CD8-positive, alpha-beta memory T cell (primary cell): ENCODE measurements at regions not wholly inside any gene's neighbourhood (a gene's known extent, or its start where the extent isn't known, plus 50 kb on each side); places are given as distances from the start of the nearest gene placed in this dataset.

Source experiments
- CTCF ChIA-PET: fragments of 350-600 bp; sonication (Branson Sonifier 250); formaldehyde crosslinking; loops from one replicate; lab custom pipeline; 2021; ENCODE audit warnings: antibody characterized with exemption; lab: Charles Lee
- POLR2A ChIA-PET: fragments of 350-600 bp; sonication (Branson Sonifier 250); formaldehyde crosslinking; loops from one replicate; lab custom pipeline; 2021; ENCODE audit warnings: antibody characterized with exemption; lab: Charles Lee
- DNase-seq, 5 donors: peaks; one replicate each; pipeline versions ENCODE4 v3.0.0 to v3.0.0-alpha.2; 2020 to 2022; ENCODE audit warnings: mixed read lengths in 1 of 5
- H3K27ac ChIP-seq: one replicate; pipeline ENCODE4 v1.7.0; 2013; ENCODE audit warnings: low read depth, mild to moderate bottlenecking, low read length, moderate library complexity
- H3K27me3 ChIP-seq: 2 replicates; pipeline ENCODE4 v1.7.0; 2013; ENCODE audit warnings: low read length, mild to moderate bottlenecking; ENCODE audit not compliant: insufficient read depth, poor library complexity, severe bottlenecking
- H3K36me3 ChIP-seq: 2 replicates; pipeline ENCODE4 v1.7.0; 2013; ENCODE audit warnings: mild to moderate bottlenecking, low read length, moderate library complexity; ENCODE audit not compliant: insufficient read depth
- H3K4me1 ChIP-seq: 2 replicates; pipeline ENCODE4 v1.7.0; 2013; ENCODE audit warnings: mild to moderate bottlenecking, low read length, moderate library complexity; ENCODE audit not compliant: insufficient read depth
- H3K4me3 ChIP-seq: 2 replicates; pipeline ENCODE4 v1.7.0; 2013; ENCODE audit warnings: mild to moderate bottlenecking, low read length
- H3K9me3 ChIP-seq: 2 replicates; pipeline ENCODE4 v1.7.0; 2013; ENCODE audit warnings: mild to moderate bottlenecking, low read length
- H3K27ac Mint-ChIP-seq, 8 donors: one replicate each; pipeline ENCODE4 v1.8.0; 2020 to 2021; ENCODE audit warnings: mixed read lengths in 8 of 8, mild to moderate bottlenecking in 6 of 8, inconsistent platforms in 3 of 8, moderate library complexity in 3 of 8
- H3K27me3 Mint-ChIP-seq, 2 donors: one replicate each; pipeline ENCODE4 v1.8.0; 2020 to 2021; ENCODE audit warnings: mixed read lengths in 2 of 2, mild to moderate bottlenecking in 1 of 2, moderate library complexity in 1 of 2
- H3K36me3 Mint-ChIP-seq, 3 donors: one replicate each; pipeline ENCODE4 v1.8.0; 2020 to 2021; ENCODE audit warnings: mixed read lengths in 3 of 3, inconsistent platforms in 1 of 3, mild to moderate bottlenecking in 1 of 3
- H3K4me1 Mint-ChIP-seq, 3 donors: one replicate each; pipeline ENCODE4 v1.8.0; 2020 to 2021; ENCODE audit warnings: mixed read lengths in 3 of 3, inconsistent platforms in 1 of 3, mild to moderate bottlenecking in 1 of 3
- H3K4me3 Mint-ChIP-seq, 7 donors: one replicate each; pipeline ENCODE4 v1.8.0; 2020 to 2021; ENCODE audit warnings: mixed read lengths in 7 of 7, mild to moderate bottlenecking in 6 of 7, moderate library complexity in 4 of 7, inconsistent platforms in 2 of 7
- H3K9me3 Mint-ChIP-seq, 5 donors: one replicate each; pipeline ENCODE4 v1.8.0; 2020 to 2022; ENCODE audit warnings: mixed read lengths in 5 of 5, mild to moderate bottlenecking in 3 of 5, moderate library complexity in 2 of 5, inconsistent platforms in 1 of 5

DNA sequence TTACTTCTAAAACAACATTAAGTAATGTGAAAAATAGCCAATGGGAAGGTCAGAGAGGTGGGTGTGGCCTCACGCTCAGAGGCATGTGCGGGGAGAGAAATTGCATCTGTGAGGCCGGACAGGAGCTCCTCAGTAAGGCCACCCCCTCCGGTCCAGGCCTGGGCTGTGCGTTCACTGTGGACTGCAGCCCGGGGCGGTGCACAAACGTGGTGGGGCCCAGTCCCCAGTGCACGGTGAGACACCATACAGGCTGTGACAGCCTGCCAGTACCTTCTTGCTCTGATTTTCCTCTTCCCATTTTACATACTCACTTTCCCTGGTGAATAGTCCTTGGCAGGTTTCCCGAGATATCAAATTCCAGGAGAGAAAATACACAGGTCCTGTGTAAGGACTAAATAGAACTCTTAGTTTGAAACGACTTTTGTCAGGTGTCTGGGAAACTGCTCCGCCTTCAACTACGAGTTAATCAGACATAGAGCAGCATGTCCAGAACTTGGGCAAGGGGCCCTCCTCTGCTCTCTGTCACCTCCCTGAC, 174.1 kb upstream of the MKI67 start:
- peaks cover 7 to 9% of the 10 kb centered on the region in 2 donors for H3K27me3 Mint-ChIP-seq
- H3K27ac ChIP-seq, result no peak overlapping the region
- H3K27ac Mint-ChIP-seq, result no peak overlapping the region
- no peak overlapping the region for H3K4me3 ChIP-seq
- DNase-seq, result no peak
- H3K27me3 ChIP-seq, result no peaks in the 10 kb centered on the region
- no peaks in the 10 kb centered on the region for H3K36me3 ChIP-seq
- ChIA-PET POLR2A (no interaction called here), CTCF (interaction anchor here (1.1 kb wide), 1 partner anchor 13 kb away, joined by 4 read pairs; no protein-coding TSS in a partner anchor)
- H3K4me1 Mint-ChIP-seq, result no peaks in the 10 kb centered on the region
- no peak overlapping the region for H3K4me3 Mint-ChIP-seq
- H3K9me3 ChIP-seq, result no peaks in the 10 kb centered on the region
- peaks cover 0 to 18% (median 2%) of the 10 kb centered on the region in 3 donors for H3K36me3 Mint-ChIP-seq
- H3K4me1 ChIP-seq, result no peaks in the 10 kb centered on the region
- peaks cover 3 to 12% (median 4%) of the 10 kb centered on the region in 5 donors for H3K9me3 Mint-ChIP-seq

DNA sequence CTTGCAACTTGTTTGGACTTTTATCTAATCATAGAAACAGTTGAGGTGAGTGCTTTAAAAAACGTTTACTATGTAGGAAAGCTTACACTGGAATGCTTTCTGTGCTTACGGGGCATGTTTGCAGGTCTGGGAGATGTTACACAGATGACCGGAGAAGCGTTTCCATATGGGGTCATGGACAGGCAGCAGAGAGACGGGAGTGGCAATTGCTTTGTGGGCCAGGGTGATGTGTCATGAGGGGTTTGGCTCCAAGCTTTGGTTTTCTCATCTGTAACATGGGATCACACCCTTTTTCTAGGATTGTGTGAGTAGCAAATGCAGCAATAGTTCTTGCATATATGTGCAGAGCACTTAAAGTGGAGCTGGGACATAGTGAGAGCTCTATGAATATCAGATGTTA, 174.8 kb upstream of the MKI67 start:
- DNase-seq, result no peak
- Histone ChIP-seq H3K27me3 (no peaks in the 10 kb centered on the region), H3K9me3 (no peaks in the 10 kb centered on the region), H3K4me3 (no peak overlapping the region), H3K4me1 (no peaks in the 10 kb centered on the region), H3K27ac (no peak overlapping the region), H3K36me3 (no peaks in the 10 kb centered on the region)
- ChIA-PET CTCF (interaction anchor here (1.1 kb wide), 1 partner anchor 14 kb away, joined by 4 read pairs; no protein-coding TSS in a partner anchor), POLR2A (no interaction called here)
- Mint-ChIP-seq H3K27me3 (peaks cover 7 to 9% of the 10 kb centered on the region in 2 donors), H3K36me3 (peaks cover 0 to 18% (median 2%) of the 10 kb centered on the region in 3 donors), H3K4me3 (no peak overlapping the region), H3K4me1 (no peaks in the 10 kb centered on the region), H3K27ac (no peak overlapping the region), H3K9me3 (peaks cover 3 to 12% (median 4%) of the 10 kb centered on the region in 5 donors)

DNA sequence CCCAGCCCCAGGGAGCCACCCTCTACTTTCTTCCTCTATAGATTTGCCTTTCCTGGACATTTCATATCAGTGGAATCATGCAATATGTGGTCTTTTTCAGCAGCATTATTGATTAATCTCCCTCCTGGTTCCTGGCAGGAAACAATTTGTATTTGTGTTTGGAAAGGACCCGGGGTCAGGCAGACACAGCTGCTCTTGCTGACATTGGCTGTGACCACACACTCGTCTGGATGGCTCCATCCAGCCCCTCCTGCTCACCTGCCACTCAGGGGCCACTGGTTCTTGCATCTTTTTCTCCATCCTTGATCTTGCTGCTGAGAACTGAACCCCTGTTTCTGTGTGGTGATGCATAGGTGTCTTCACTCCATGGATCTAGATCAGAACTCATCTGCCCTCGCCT, 176.6 kb upstream of the MKI67 start:
- H3K4me1 ChIP-seq, result no peaks in the 10 kb centered on the region
- H3K4me1 Mint-ChIP-seq, result no peaks in the 10 kb centered on the region
- no peaks in the 10 kb centered on the region for H3K27me3 ChIP-seq
- no peaks in the 10 kb centered on the region for H3K36me3 ChIP-seq
- no peak overlapping the region for H3K27ac Mint-ChIP-seq
- no peak overlapping the region for H3K4me3 Mint-ChIP-seq
- peaks cover 4 to 7% of the 10 kb centered on the region in 2 donors for H3K27me3 Mint-ChIP-seq
- no peak for DNase-seq
- no peak overlapping the region for H3K4me3 ChIP-seq
- H3K9me3 Mint-ChIP-seq, result peaks cover 3 to 12% (median 4%) of the 10 kb centered on the region in 5 donors
- H3K9me3 ChIP-seq, result no peaks in the 10 kb centered on the region
- peaks cover 0 to 18% (median 2%) of the 10 kb centered on the region in 3 donors for H3K36me3 Mint-ChIP-seq
- CTCF ChIA-PET, result no interaction called here
- POLR2A ChIA-PET, result no interaction called here
- H3K27ac ChIP-seq, result no peak overlapping the region

DNA sequence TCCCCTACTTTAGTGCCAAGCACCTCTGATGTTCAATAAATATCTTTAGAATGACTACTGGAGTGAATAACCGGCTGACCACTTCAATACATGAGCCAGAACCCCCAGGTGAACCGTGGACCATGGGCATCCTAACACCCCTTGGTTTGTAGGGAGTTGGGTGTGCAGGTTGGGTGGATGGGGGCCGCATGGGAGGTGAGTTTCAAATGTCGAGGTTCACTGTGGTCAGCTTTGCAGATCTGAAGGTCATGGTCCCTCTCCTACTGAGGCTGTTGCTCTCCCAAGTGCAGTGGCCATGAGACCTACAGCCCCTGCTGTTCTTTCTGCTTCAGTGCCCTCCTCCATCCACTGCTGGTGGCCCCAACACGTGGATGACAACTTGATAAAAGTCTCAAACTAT, 178.0 kb upstream of the MKI67 start:
- no peak overlapping the region for H3K4me3 Mint-ChIP-seq
- POLR2A ChIA-PET, result no interaction called here
- Histone ChIP-seq H3K4me3 (no peak overlapping the region), H3K27ac (no peak overlapping the region), H3K27me3 (no peaks in the 10 kb centered on the region), H3K9me3 (no peaks in the 10 kb centered on the region), H3K4me1 (no peaks in the 10 kb centered on the region), H3K36me3 (no peaks in the 10 kb centered on the region)
- peaks cover 4 to 5% of the 10 kb centered on the region in 2 donors for H3K27me3 Mint-ChIP-seq
- no peak for DNase-seq
- no peaks in the 10 kb centered on the region for H3K4me1 Mint-ChIP-seq
- H3K27ac Mint-ChIP-seq, result no peak overlapping the region
- CTCF ChIA-PET, result no interaction called here
- H3K9me3 Mint-ChIP-seq, result peaks cover 3 to 12% (median 4%) of the 10 kb centered on the region in 5 donors
- H3K36me3 Mint-ChIP-seq, result peaks cover 0 to 18% (median 2%) of the 10 kb centered on the region in 3 donors

DNA sequence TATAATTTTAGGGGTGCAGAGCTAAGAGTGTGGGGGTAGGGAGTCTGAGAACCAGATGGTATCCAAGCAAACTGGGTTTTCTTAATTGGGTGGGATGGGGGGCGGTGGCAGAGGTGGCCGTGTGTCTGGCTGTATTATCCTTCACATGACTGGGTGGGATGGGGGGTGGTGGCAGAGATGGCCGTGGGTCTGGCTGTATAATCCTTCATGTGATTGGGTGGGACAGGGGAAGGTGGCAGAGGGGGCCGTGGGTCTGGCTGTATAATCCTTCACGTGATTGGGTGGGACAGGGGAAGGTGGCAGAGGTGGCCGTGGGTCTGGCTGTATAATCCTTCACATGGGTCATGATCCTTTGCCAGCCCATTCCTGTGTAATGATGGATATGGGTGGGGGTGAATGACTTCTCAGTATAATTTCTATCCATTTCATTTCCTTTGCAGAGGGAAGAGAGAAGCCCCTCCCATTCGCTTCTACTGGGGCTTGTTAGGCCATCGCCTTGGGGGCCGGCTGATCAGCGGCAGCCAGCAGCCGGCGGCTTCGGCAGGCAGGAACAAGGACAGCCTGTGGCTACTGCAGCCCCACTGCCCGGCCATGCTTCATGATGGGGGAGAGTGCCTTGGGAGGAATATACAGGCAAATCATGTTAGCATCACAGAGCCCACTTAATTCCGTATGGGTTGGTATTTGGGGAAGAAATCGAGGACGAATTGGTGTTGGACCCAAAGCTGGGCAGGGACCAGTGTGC, 179.6 kb upstream of the MKI67 start:
- Mint-ChIP-seq H3K27me3 (peaks cover 4% of the 10 kb centered on the region in 2 donors), H3K27ac (no peak overlapping the region), H3K4me1 (no peaks in the 10 kb centered on the region), H3K36me3 (peaks cover 0 to 15% (median 2%) of the 10 kb centered on the region in 3 donors), H3K9me3 (peaks cover 0 to 10% (median 4%) of the 10 kb centered on the region in 5 donors), H3K4me3 (no peak overlapping the region)
- Histone ChIP-seq H3K27me3 (no peaks in the 10 kb centered on the region), H3K4me1 (no peaks in the 10 kb centered on the region), H3K27ac (no peak overlapping the region), H3K36me3 (no peaks in the 10 kb centered on the region), H3K9me3 (no peaks in the 10 kb centered on the region), H3K4me3 (no peak overlapping the region)
- CTCF ChIA-PET, result no interaction called here
- POLR2A ChIA-PET, result no interaction called here
- no peak for DNase-seq

DNA sequence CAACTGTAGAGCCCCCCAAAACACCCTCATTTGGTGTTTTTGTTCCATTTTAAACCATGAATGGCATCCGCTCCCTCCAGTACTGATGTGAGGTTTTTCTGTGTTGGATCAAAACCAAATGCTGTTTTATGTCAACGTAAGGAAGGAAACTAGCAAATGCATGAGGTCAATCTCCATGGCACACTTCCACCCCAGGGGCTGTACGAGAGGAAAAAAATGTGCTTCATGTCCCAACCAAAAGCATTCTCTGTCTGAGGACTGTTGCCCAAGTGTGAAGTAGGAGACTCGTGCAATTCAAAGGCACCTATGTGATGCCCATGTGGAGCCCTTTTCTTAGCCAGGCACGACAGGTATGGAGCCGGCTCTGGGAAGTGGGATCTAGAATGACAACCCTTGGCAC, 180.3 kb upstream of the MKI67 start:
- DNase-seq, result no peak
- Mint-ChIP-seq H3K4me1 (no peaks in the 10 kb centered on the region), H3K27ac (no peak overlapping the region), H3K27me3 (peaks cover 4% of the 10 kb centered on the region in 2 donors), H3K9me3 (peaks cover 0 to 6% (median 3%) of the 10 kb centered on the region in 5 donors), H3K4me3 (no peak overlapping the region), H3K36me3 (peaks cover 0 to 13% (median 0%) of the 10 kb centered on the region in 3 donors)
- Histone ChIP-seq H3K4me3 (no peak overlapping the region), H3K27me3 (no peaks in the 10 kb centered on the region), H3K4me1 (no peaks in the 10 kb centered on the region), H3K9me3 (no peaks in the 10 kb centered on the region), H3K36me3 (no peaks in the 10 kb centered on the region), H3K27ac (no peak overlapping the region)
- CTCF ChIA-PET, result no interaction called here
- POLR2A ChIA-PET, result no interaction called here

DNA sequence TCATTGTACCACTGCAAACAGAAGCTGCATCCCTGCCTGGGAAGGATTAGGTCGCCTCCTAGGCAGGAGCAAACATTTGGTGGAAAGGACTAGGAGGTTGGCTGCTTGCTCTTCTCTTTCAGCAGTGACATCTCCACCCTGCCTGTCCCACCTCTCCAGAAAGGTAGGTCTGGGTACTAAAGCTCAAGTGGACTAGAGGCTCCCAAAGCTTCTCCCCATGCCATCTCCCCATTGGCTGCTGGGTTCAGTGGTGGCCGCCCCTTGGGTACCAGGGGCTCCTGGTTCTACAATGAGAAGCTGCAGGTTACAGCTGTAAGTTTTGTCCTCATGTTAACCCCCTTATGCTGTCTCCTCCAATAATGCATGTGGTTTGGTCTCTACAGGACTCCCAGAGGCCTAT, 180.7 kb upstream of the MKI67 start:
- Histone ChIP-seq H3K27ac (no peak overlapping the region), H3K4me1 (no peaks in the 10 kb centered on the region), H3K9me3 (no peaks in the 10 kb centered on the region), H3K36me3 (no peaks in the 10 kb centered on the region), H3K4me3 (no peak overlapping the region), H3K27me3 (no peaks in the 10 kb centered on the region)
- Mint-ChIP-seq H3K9me3 (peaks cover 0 to 6% (median 0%) of the 10 kb centered on the region in 5 donors), H3K27ac (no peak overlapping the region), H3K27me3 (peaks cover 4% of the 10 kb centered on the region in 2 donors), H3K4me3 (no peak overlapping the region), H3K36me3 (peaks cover 0 to 9% (median 0%) of the 10 kb centered on the region in 3 donors), H3K4me1 (no peaks in the 10 kb centered on the region)
- no peak for DNase-seq
- CTCF ChIA-PET, result no interaction called here
- POLR2A ChIA-PET, result no interaction called here

DNA sequence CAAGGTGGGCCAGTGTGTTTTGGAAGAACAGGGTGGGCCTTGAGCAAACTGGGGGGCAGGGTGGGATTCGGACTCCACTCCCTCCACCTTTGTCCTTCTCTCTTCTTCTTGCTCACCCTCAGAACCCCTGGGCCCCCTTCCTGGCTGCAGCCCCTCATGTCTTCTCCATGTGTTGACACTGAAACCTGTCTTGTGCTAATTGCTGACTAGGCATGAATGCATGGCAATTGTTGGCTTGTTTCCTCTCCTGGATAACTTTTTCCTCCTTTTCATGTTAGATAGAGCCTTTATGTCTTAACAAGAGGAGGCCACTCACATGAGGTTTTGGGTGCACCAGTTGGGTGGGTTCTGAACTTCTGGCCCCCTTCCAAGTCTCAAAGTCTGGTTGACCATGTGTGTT, 181.6 kb upstream of the MKI67 start:
- H3K4me3 ChIP-seq, result no peak overlapping the region
- H3K27ac ChIP-seq, result no peak overlapping the region
- DNase-seq, result no peak
- Mint-ChIP-seq H3K4me1 (no peaks in the 10 kb centered on the region), H3K4me3 (no peak overlapping the region), H3K9me3 (peaks cover 0 to 5% (median 0%) of the 10 kb centered on the region in 5 donors), H3K36me3 (peaks cover 0 to 4% (median 0%) of the 10 kb centered on the region in 3 donors), H3K27me3 (peaks cover 2 to 4% of the 10 kb centered on the region in 2 donors), H3K27ac (no peak overlapping the region)
- CTCF ChIA-PET, result no interaction called here
- no peaks in the 10 kb centered on the region for H3K4me1 ChIP-seq
- H3K36me3 ChIP-seq, result no peaks in the 10 kb centered on the region
- no peaks in the 10 kb centered on the region for H3K27me3 ChIP-seq
- POLR2A ChIA-PET, result no interaction called here
- H3K9me3 ChIP-seq, result no peaks in the 10 kb centered on the region
